Hepatocyte (in vitro differentiated cells): ENCODE measurements at regions not wholly inside any gene's neighbourhood (a gene's known extent, or its start where the extent isn't known, plus 50 kb on each side); places are given as distances from the start of the nearest gene placed in this dataset.
"Not testable (repeated sequence)": the region's sequence is repeated elsewhere in the genome, so short reads cannot be mapped to it uniquely, and the experiment has no call there.

ENCODE experiments used
- DNase-seq: peaks from one replicate; pipeline ENCODE4 v3.0.0-alpha.2; 2016; ENCODE audit warnings: low spot score
- H2AFZ ChIP-seq: fragments of 200-600 bp; sonication (generic); 2 replicates; pipeline ENCODE4 v1.6.0; 2016; ENCODE audit warnings: antibody characterized with exemption, mild to moderate bottlenecking
- H3K27ac ChIP-seq: fragments of 200-600 bp; sonication (generic); 2 replicates; pipeline ENCODE4 v1.5.1; 2016; ENCODE audit warnings: mild to moderate bottlenecking
- H3K27me3 ChIP-seq: fragments of 200-600 bp; sonication (generic); 2 replicates; pipeline ENCODE4 v1.6.1; 2016
- H3K36me3 ChIP-seq: fragments of 200-600 bp; sonication (generic); replicated peaks from 2 replicates; pipeline ENCODE4 v1.5.1; 2016; ENCODE audit warnings: low read depth; ENCODE audit not compliant: insufficient read depth
- H3K4me1 ChIP-seq: fragments of 200-600 bp; sonication (generic); 2 replicates; pipeline ENCODE4 v1.5.1; 2016; ENCODE audit warnings: mild to moderate bottlenecking, moderate library complexity; ENCODE audit not compliant: insufficient read depth
- H3K4me2 ChIP-seq: fragments of 200-600 bp; sonication (generic); 2 replicates; pipeline ENCODE4 v1.6.0; 2016
- H3K4me3 ChIP-seq: fragments of 200-600 bp; sonication (generic); 2 replicates; pipeline ENCODE4 v1.5.1; 2016; ENCODE audit warnings: mild to moderate bottlenecking
- H3K79me2 ChIP-seq: fragments of 200-600 bp; sonication (generic); 2 replicates; pipeline ENCODE4 v1.6.0; 2017; ENCODE audit warnings: mild to moderate bottlenecking
- H3K9me2 ChIP-seq: fragments of 200-600 bp; sonication (generic); replicated peaks from 2 replicates; pipeline ENCODE4 v1.6.0; 2017; ENCODE audit warnings: mild to moderate bottlenecking; ENCODE audit not compliant: insufficient read depth
- H3K9me3 ChIP-seq: fragments of 200-600 bp; sonication (generic); 2 replicates; pipeline ENCODE4 v1.5.1; 2016; ENCODE audit warnings: low read depth, mild to moderate bottlenecking
- H4K20me1 ChIP-seq: fragments of 200-600 bp; sonication (generic); 2 replicates; pipeline ENCODE4 v1.6.0; 2016; ENCODE audit warnings: mild to moderate bottlenecking; ENCODE audit not compliant: insufficient read depth, poor library complexity, severe bottlenecking
- EZH2 ChIP-seq: fragments of 200-600 bp; sonication (generic); IDR thresholded peaks from 2 replicates; pipeline ENCODE4 v1.6.1; 2016; ENCODE audit warnings: antibody characterized with exemption, mild to moderate bottlenecking, borderline replicate concordance
- EZH2phosphoT487 ChIP-seq: fragments of 200-600 bp; sonication (generic); IDR thresholded peaks from one replicate; pipeline ENCODE4 v1.6.1; 2018; ENCODE audit warnings: antibody characterized with exemption, mild to moderate bottlenecking, low read depth, moderate library complexity; ENCODE audit not compliant: unreplicated experiment, severe bottlenecking
- WGBS: methylation state at CpG from one replicate; pipeline ENCODE4 v1.1.6; 2016; ENCODE audit warnings: low lambda C conversion rate; ENCODE audit errors: missing lambda C conversion rate; 5-methylcytosine and 5-hydroxymethylcytosine counted together
- TF ChIP-seq, protein P1 (sequence below): fragments of 200-600 bp; sonication (generic); IDR thresholded peaks from 2 replicates; pipeline ENCODE4 v1.5.1; 2016; ENCODE audit warnings: antibody characterized with exemption, mild to moderate bottlenecking; ENCODE audit not compliant: poor library complexity

- H3K79me2 ChIP-seq: no peaks in the 10 kb centered on the region
- H3K4me2 ChIP-seq: no peak overlapping the region
- H3K9me3 ChIP-seq: no peaks in the 10 kb centered on the region
- no peaks in the 10 kb centered on the region for H4K20me1 ChIP-seq
- no peaks in the 10 kb centered on the region for H3K9me2 ChIP-seq
- no peak overlapping the region for H2AFZ ChIP-seq
- 88% methylated on average over 2 of the region's 2 CpGs for WGBS
- no peaks in the 10 kb centered on the region for H3K36me3 ChIP-seq
- TF ChIP-seq, protein P1, sequence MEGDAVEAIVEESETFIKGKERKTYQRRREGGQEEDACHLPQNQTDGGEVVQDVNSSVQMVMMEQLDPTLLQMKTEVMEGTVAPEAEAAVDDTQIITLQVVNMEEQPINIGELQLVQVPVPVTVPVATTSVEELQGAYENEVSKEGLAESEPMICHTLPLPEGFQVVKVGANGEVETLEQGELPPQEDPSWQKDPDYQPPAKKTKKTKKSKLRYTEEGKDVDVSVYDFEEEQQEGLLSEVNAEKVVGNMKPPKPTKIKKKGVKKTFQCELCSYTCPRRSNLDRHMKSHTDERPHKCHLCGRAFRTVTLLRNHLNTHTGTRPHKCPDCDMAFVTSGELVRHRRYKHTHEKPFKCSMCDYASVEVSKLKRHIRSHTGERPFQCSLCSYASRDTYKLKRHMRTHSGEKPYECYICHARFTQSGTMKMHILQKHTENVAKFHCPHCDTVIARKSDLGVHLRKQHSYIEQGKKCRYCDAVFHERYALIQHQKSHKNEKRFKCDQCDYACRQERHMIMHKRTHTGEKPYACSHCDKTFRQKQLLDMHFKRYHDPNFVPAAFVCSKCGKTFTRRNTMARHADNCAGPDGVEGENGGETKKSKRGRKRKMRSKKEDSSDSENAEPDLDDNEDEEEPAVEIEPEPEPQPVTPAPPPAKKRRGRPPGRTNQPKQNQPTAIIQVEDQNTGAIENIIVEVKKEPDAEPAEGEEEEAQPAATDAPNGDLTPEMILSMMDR: no peak
- TF ChIP-seq EZH2: no peak
- TF ChIP-seq EZH2phosphoT487: no peak
- DNase-seq: no peak
- H3K27me3 ChIP-seq: no peaks in the 10 kb centered on the region
- H3K27ac ChIP-seq: no peak overlapping the region
- H3K4me1 ChIP-seq: no peaks in the 10 kb centered on the region
- no peak overlapping the region for H3K4me3 ChIP-seq
Measured at GRCh38 chr5:118070041-118070440, 918.3 kb downstream of the DTWD2 start.

GRCh38 chr5:118069452-118069851 lies 918.9 kb downstream of the DTWD2 start:
- no peak overlapping the region for H2AFZ ChIP-seq
- H3K4me3 ChIP-seq: no peak overlapping the region
- no peaks in the 10 kb centered on the region for H3K36me3 ChIP-seq
- H3K79me2 ChIP-seq: no peaks in the 10 kb centered on the region
- no peaks in the 10 kb centered on the region for H4K20me1 ChIP-seq
- DNase-seq: no peak
- no peaks in the 10 kb centered on the region for H3K27me3 ChIP-seq
- H3K27ac ChIP-seq: no peak overlapping the region
- H3K4me1 ChIP-seq: no peaks in the 10 kb centered on the region
- H3K9me3 ChIP-seq: no peaks in the 10 kb centered on the region
- TF ChIP-seq EZH2 (no peak), EZH2phosphoT487 (no peak)
- TF ChIP-seq, protein P1: no peak
- no peak overlapping the region for H3K4me2 ChIP-seq
- H3K9me2 ChIP-seq: no peaks in the 10 kb centered on the region

DNA sequence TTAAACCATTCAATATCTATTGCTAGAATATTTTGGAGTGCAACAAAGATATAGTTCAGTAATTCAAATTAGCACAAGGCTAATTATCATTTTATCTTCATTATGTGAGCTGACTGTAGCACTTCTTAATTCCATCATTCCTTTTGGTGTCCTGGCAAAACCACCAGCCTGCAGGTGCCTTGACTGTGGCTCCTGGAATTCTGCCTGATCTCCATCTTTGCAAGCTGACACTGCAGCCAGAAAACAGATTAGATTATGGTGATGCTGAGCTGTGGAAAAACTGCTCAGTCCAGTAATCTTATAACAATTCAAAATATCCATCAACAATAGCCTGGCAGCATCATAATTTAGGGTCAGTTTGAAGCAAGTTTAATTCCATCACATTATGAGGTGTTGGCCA lies 919.5 kb downstream of the DTWD2 start:
- H3K36me3 ChIP-seq: no peaks in the 10 kb centered on the region
- H4K20me1 ChIP-seq: no peaks in the 10 kb centered on the region
- H3K27me3 ChIP-seq: no peaks in the 10 kb centered on the region
- H3K4me2 ChIP-seq: no peak overlapping the region
- no peaks in the 10 kb centered on the region for H3K9me3 ChIP-seq
- no peaks in the 10 kb centered on the region for H3K79me2 ChIP-seq
- TF ChIP-seq EZH2: no peak
- TF ChIP-seq, protein P1: no peak
- TF ChIP-seq EZH2phosphoT487: no peak
- DNase-seq: no peak
- H2AFZ ChIP-seq: no peak overlapping the region
- H3K27ac ChIP-seq: no peak overlapping the region
- no peaks in the 10 kb centered on the region for H3K9me2 ChIP-seq
- no peaks in the 10 kb centered on the region for H3K4me1 ChIP-seq
- H3K4me3 ChIP-seq: no peak overlapping the region

DNA sequence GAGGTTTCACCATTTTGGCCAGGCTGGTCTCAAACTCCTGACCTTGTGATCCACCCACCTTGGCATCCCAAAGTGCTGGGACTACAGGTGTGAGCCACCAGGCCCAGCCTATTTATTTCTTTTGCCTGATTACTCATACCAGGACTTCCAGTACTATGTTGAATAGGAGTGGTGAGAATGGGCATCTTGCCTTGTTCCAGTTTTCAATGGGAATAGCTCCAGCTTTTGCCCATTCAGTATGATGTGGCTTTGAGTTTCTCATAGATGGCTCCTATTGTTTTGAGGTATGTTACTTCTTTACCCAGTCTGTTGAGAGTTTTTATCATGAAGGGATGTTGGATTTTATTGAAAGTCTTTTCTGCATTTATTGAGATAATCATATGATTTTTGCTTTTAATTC lies 924.5 kb downstream of the DTWD2 start:
- not testable (repeated sequence) for H3K4me3 ChIP-seq, H2AFZ ChIP-seq, H3K27ac ChIP-seq, DNase-seq, H4K20me1 ChIP-seq, H3K27me3 ChIP-seq, H3K4me2 ChIP-seq, H3K9me3 ChIP-seq, H3K9me2 ChIP-seq, H3K36me3 ChIP-seq, H3K4me1 ChIP-seq, H3K79me2 ChIP-seq
